GM12878 (cell line): ENCODE measurements at regions not wholly inside any gene's neighbourhood (a gene's known extent, or its start where the extent isn't known, plus 50 kb on each side); places are given as distances from the start of the nearest gene placed in this dataset.
"Not testable (repeated sequence)": the region's sequence is repeated elsewhere in the genome, so short reads cannot be mapped to it uniquely, and the experiment has no call there.

Source experiments
- ATAC-seq: fragments of 200-7000 bp; cut with Tn5 transposase; 3 replicates; pipeline ENCODE4 v1.9.1; 2020; ENCODE audit warnings: mild to moderate bottlenecking, moderate library complexity
- BruUV-seq: library from RNA; stranded (reverse); fragments of 400-500 nt; replicated peaks from 2 replicates; lab custom pipeline; 2021; lab: Mats Ljungman, UMichigan
- CTCF ChIA-PET: fragments of 300-600 bp; sonication (Branson Sonifier 250); formaldehyde crosslinking; extraction: SDS; loops from one replicate; lab custom pipeline; 2021; ENCODE audit warnings: inconsistent platforms; lab: Yijun Ruan, JAX
- POLR2A ChIA-PET: fragments of 350-600 bp; formaldehyde crosslinking; extraction: SDS; loops from one replicate; lab custom pipeline; 2021; ENCODE audit warnings: inconsistent platforms; lab: Charles Lee
- RAD21 ChIA-PET: fragments of 300-600 bp; sonication (Branson Sonifier 250); formaldehyde crosslinking; loops from one replicate; lab custom pipeline; 2023; ENCODE audit warnings: antibody characterized with exemption; ENCODE audit not compliant: unreplicated experiment; lab: Charles Lee
- SMC1A ChIA-PET: fragments of 300-600 bp; sonication (Branson Sonifier 250); formaldehyde crosslinking; loops from one replicate; lab custom pipeline; 2023; ENCODE audit not compliant: unreplicated experiment, uncharacterized antibody; lab: Charles Lee
- DNase-seq: peaks from one replicate; pipeline ENCODE4 v3.0.0-alpha.2; 2011; ENCODE audit warnings: low read depth, low spot score
- FAIRE-seq: peaks from 3 replicates; lab custom pipeline; 2011; peaks lifted over from hg19 to GRCh38; lab: Jason Lieb, UNC
- H2AFZ ChIP-seq: 2 replicates; pipeline ENCODE4 v1.6.0; 2011; ENCODE audit warnings: low read depth, low read length, control low read depth; ENCODE audit not compliant: control insufficient read depth
- H3K27ac ChIP-seq: 2 replicates; pipeline ENCODE4 v1.5.1; 2011; ENCODE audit warnings: control low read depth; ENCODE audit not compliant: control insufficient read depth, insufficient read depth
- H3K27me3 ChIP-seq, 2 experiments: replicated peaks in 1 of 2; 2 replicates each; pipeline versions ENCODE4 v1.6.0 to v1.6.1; 2011; ENCODE audit warnings: low read length in 1 of 2; ENCODE audit not compliant: control insufficient read depth in 2 of 2, insufficient read depth in 2 of 2
- H3K36me3 ChIP-seq, 2 experiments: 2 replicates each; pipeline ENCODE4 v1.5.1; 2011; ENCODE audit warnings: low read length in 1 of 2; ENCODE audit not compliant: control insufficient read depth in 2 of 2, insufficient read depth in 2 of 2
- H3K4me1 ChIP-seq: 2 replicates; pipeline ENCODE4 v1.6.1; 2011; ENCODE audit warnings: mild to moderate bottlenecking, low read length, moderate library complexity, mixed read lengths; ENCODE audit not compliant: control insufficient read depth, insufficient read depth
- H3K4me2 ChIP-seq: 2 replicates; pipeline ENCODE4 v1.6.0; 2011; ENCODE audit warnings: control low read depth; ENCODE audit not compliant: control insufficient read depth, insufficient read depth
- H3K4me3 ChIP-seq: fragments of 200-600 bp; sonication (generic); 2 replicates; pipeline ENCODE4 v1.5.1; 2016
- H3K79me2 ChIP-seq: 2 replicates; pipeline ENCODE4 v1.6.0; 2011; ENCODE audit warnings: low read length; ENCODE audit not compliant: control insufficient read depth, insufficient read depth
- H3K9ac ChIP-seq: 2 replicates; pipeline ENCODE4 v1.8.0; 2011; ENCODE audit warnings: low read length, control low read depth, mixed read lengths; ENCODE audit not compliant: control insufficient read depth, insufficient read depth
- H3K9me3 ChIP-seq: replicated peaks from 3 replicates; pipeline ENCODE4 v1.5.1; 2011; ENCODE audit warnings: mild to moderate bottlenecking, low read length; ENCODE audit not compliant: control insufficient read depth, insufficient read depth
- H4K20me1 ChIP-seq: 2 replicates; pipeline ENCODE4 v1.6.0; 2011; ENCODE audit not compliant: control insufficient read depth, insufficient read depth
- WGBS: methylation state at CpG from one replicate; pipeline ENCODE4 v1.1.6; 2016; ENCODE audit warnings: low lambda C conversion rate; ENCODE audit not compliant: insufficient replicate concordance, insufficient coverage; ENCODE audit errors: missing lambda C conversion rate; 5-methylcytosine and 5-hydroxymethylcytosine counted together
- in situ Hi-C: fragments of 300-500 bp; cut with MboI; formaldehyde crosslinking; loops from 9 replicates; pipeline ENCODE4 v1.14.3; 2018; ENCODE audit warnings: mixed read lengths
- intact Hi-C: fragments of 100-400 bp; cut with micrococcal nuclease; formaldehyde crosslinking; loops from one replicate; pipeline ENCODE4 v1.14.2; 2022; ENCODE audit not compliant: unreplicated experiment

DNA sequence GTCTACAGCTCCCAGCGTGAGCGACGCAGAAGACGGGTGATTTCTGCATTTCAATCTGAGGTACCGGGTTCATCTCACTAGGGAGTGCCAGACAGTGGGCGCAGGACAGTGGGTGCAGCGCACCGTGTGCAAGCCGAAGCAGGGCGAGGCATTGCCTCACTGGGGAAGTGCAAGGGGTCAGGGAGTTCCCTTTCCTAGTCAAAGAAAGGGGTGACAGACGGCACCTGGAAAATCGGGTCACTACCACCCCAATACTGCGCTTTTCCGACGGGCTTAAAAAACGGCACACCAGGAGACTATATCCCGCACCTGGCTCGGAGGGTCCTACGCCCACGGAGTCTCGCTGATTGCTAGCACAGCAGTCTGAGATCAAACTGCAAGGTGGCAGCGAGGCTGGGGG is 95.6 kb downstream of the GPX5 start:
- H3K4me2 ChIP-seq, SMC1A ChIA-PET, H4K20me1 ChIP-seq, ATAC-seq, RAD21 ChIA-PET, H2AFZ ChIP-seq, H3K9me3 ChIP-seq, POLR2A ChIA-PET, intact Hi-C loops, FAIRE-seq, H3K27me3 ChIP-seq, H3K9ac ChIP-seq, CTCF ChIA-PET, H3K79me2 ChIP-seq, H3K36me3 ChIP-seq, in situ Hi-C loops, H3K4me3 ChIP-seq, DNase-seq, H3K4me1 ChIP-seq, BruUV-seq, H3K27ac ChIP-seq: not testable (repeated sequence)
- WGBS = 36% methylated on average over 20 of the region's 22 CpGs

DNA sequence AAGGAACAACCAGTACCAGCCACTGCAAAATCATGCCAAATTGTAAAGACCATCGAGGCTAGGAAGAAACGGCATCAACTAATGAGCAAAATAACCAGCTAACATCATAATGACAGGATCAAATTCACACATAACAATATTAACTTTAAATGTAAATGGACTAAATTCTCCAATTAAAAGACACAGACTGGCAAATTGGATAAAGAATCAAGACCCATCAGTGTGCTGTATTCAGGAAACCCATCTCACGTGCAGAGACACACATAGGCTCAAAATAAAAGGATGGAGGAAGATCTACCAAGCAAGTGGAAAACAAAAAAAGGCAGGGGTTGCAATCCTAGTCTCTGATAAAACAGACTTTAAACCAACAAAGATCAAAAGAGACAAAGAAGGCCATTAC is 97.6 kb downstream of the GPX5 start:
- RAD21 ChIA-PET, POLR2A ChIA-PET, H3K36me3 ChIP-seq, H3K79me2 ChIP-seq, CTCF ChIA-PET, in situ Hi-C loops, intact Hi-C loops, H3K27ac ChIP-seq, H3K27me3 ChIP-seq, H3K9ac ChIP-seq, H2AFZ ChIP-seq, H4K20me1 ChIP-seq, DNase-seq, H3K4me1 ChIP-seq, FAIRE-seq, ATAC-seq, H3K4me3 ChIP-seq, H3K4me2 ChIP-seq, SMC1A ChIA-PET, H3K9me3 ChIP-seq, BruUV-seq: not testable (repeated sequence)
- 16% methylated on average over 3 of the region's 3 CpGs for WGBS

DNA sequence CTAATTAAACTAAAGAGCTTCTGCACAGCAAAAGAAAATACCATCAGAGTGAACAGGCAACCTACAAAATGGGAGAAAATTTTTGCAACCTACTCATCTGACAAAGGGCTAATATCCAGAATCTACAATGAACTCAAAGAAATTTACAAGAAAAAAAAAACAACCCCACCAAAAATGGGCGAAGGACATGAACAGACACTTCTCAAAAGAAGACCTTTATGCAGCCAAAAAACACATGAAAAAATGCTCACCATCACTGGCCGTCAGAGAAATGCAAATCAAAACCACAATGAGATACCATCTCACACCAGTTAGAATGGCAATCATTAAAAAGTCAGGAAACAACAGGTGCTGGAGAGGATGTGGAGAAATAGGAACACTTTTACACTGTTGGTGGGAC is 100.7 kb downstream of the GPX5 start:
- H3K4me3 ChIP-seq, RAD21 ChIA-PET, intact Hi-C loops, DNase-seq, H3K9ac ChIP-seq, H3K79me2 ChIP-seq, H2AFZ ChIP-seq, in situ Hi-C loops, H3K27ac ChIP-seq, H3K27me3 ChIP-seq, CTCF ChIA-PET, BruUV-seq, H3K4me1 ChIP-seq, SMC1A ChIA-PET, H4K20me1 ChIP-seq, FAIRE-seq, ATAC-seq, H3K9me3 ChIP-seq, H3K4me2 ChIP-seq, H3K36me3 ChIP-seq, POLR2A ChIA-PET: not testable (repeated sequence)
- whole genome bisulfite sequencing = 0% methylated on average over 2 of the region's 2 CpGs
